C4-2B (cell line): ENCODE measurements at regions not wholly inside any gene's neighbourhood (a gene's known extent, or its start where the extent isn't known, plus 50 kb on each side); places are given as distances from the start of the nearest gene placed in this dataset.

Experiments
- CTCF ChIP-seq: fragments of 450-650 bp; conservative IDR thresholded peaks from 2 replicates; pipeline ENCODE4 v1.5.1; 2017; ENCODE audit warnings: mild to moderate bottlenecking
- ZFX ChIP-seq: fragments of 450-650 bp; IDR thresholded peaks from 2 replicates; pipeline ENCODE4 v1.6.1; 2017

DNA sequence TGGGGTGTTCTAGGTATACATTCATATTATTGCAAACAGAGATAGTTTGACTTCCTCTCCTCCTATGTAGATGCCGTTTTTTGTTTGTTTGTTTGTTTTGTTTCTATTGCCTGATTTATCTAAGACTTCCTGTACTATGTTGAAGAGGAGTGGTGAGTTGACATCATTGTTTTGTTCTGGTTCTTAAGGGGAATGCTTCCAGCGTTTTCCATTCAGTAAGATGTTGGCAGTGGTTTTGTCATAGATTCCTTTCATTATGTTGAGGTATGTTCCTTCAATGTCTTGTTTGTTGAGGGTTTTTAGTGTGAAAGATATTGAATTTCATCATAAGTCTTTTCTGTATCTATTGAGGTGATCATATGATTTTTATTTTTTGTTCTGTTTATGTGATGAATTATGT lies 401.6 kb upstream of the EPHA5 start:
- TF ChIP-seq CTCF (no peak), ZFX (no peak)
